OCI-LY7 (cell line): ENCODE measurements at regions not wholly inside any gene's neighbourhood (a gene's known extent, or its start where the extent isn't known, plus 50 kb on each side); places are given as distances from the start of the nearest gene placed in this dataset.

Source experiments
- BruUV-seq: library from RNA; stranded (reverse); fragments of 400-500 nt; replicated peaks from 2 replicates; lab custom pipeline; 2021; lab: Mats Ljungman, UMichigan
- CTCF ChIA-PET: fragments of 300-600 bp; sonication (Branson Sonifier 250); formaldehyde crosslinking; loops from one replicate; lab custom pipeline; 2022; ENCODE audit warnings: antibody characterized with exemption; ENCODE audit not compliant: unreplicated experiment; lab: Charles Lee
- POLR2A ChIA-PET: fragments of 300-600 bp; sonication (Branson Sonifier 250); formaldehyde crosslinking; loops from one replicate; lab custom pipeline; 2022; ENCODE audit warnings: antibody characterized with exemption; lab: Charles Lee
- DNase-seq: peaks from one replicate; pipeline ENCODE4 v3.0.0-alpha.2; 2015; ENCODE audit warnings: low spot score
- H2AFZ ChIP-seq: fragments of 200-600 bp; sonication (generic), shearing (Covaris generic); 2 replicates; pipeline ENCODE4 v1.6.1; 2014; ENCODE audit warnings: mild to moderate bottlenecking, antibody characterized with exemption, low read length, moderate library complexity
- H3K27ac ChIP-seq: fragments of 200-600 bp; sonication (generic); 2 replicates; pipeline ENCODE4 v1.5.1; 2014; ENCODE audit warnings: mixed run types, low read depth, mild to moderate bottlenecking, moderate library complexity, low read length, inconsistent platforms; ENCODE audit not compliant: poor library complexity, severe bottlenecking
- H3K36me3 ChIP-seq: fragments of 200-600 bp; sonication (generic); 2 replicates; pipeline ENCODE4 v1.6.1; 2014; ENCODE audit warnings: mild to moderate bottlenecking, antibody characterized with exemption, low read length, moderate library complexity, mixed read lengths; ENCODE audit not compliant: insufficient read depth
- H3K4me1 ChIP-seq: fragments of 200-600 bp; sonication (generic); 2 replicates; pipeline ENCODE4 v1.5.1; 2014; ENCODE audit warnings: mild to moderate bottlenecking, low read length; ENCODE audit not compliant: insufficient read depth, poor library complexity, severe bottlenecking
- H3K4me2 ChIP-seq: fragments of 200-600 bp; sonication (generic); 2 replicates; pipeline ENCODE4 v1.6.1; 2014; ENCODE audit warnings: mild to moderate bottlenecking, low read length
- H3K4me3 ChIP-seq: fragments of 200-600 bp; sonication (generic); 2 replicates; pipeline ENCODE4 v1.5.1; 2014; ENCODE audit warnings: mild to moderate bottlenecking, low read depth, low read length; ENCODE audit not compliant: poor library complexity, severe bottlenecking
- H3K79me2 ChIP-seq: fragments of 200-600 bp; sonication (generic); 2 replicates; pipeline ENCODE4 v1.6.1; 2016; ENCODE audit warnings: low read depth, mild to moderate bottlenecking, low read length, moderate library complexity, mixed read lengths; ENCODE audit not compliant: insufficient read depth
- H3K9me2 ChIP-seq: fragments of 200-600 bp; sonication (generic); 2 replicates; pipeline ENCODE4 v1.6.1; 2016; ENCODE audit warnings: mild to moderate bottlenecking, low read length, mixed read lengths; ENCODE audit not compliant: insufficient read depth
- H3K9me3 ChIP-seq: fragments of 200-600 bp; sonication (generic); 2 replicates; pipeline ENCODE4 v1.6.1; 2014; ENCODE audit warnings: mild to moderate bottlenecking, mixed run types, low read length, mixed read lengths
- H4K20me1 ChIP-seq: fragments of 200-600 bp; sonication (generic); 2 replicates; pipeline ENCODE4 v1.6.1; 2014; ENCODE audit warnings: mild to moderate bottlenecking, antibody characterized with exemption, low read length, moderate library complexity, mixed read lengths; ENCODE audit not compliant: insufficient read depth
- EZH2phosphoT487 ChIP-seq: fragments of 200-600 bp; sonication (generic); IDR thresholded peaks from 2 replicates; pipeline ENCODE4 v1.6.1; 2018; ENCODE audit warnings: low read depth, borderline replicate concordance, mild to moderate bottlenecking, mixed run types, antibody characterized with exemption, low read length, moderate library complexity, mixed read lengths
- intact Hi-C: fragments of 100-400 bp; cut with micrococcal nuclease; formaldehyde crosslinking; loops from one replicate; pipeline ENCODE4 v1.10.0; 2022; ENCODE audit not compliant: unreplicated experiment
- TF ChIP-seq, protein P1 (sequence below): fragments of 200-600 bp; sonication (generic); conservative IDR thresholded peaks from 2 replicates; pipeline ENCODE4 v1.5.1; 2014; ENCODE audit warnings: mild to moderate bottlenecking, antibody characterized with exemption, low read length, moderate library complexity, mixed read lengths

DNA sequence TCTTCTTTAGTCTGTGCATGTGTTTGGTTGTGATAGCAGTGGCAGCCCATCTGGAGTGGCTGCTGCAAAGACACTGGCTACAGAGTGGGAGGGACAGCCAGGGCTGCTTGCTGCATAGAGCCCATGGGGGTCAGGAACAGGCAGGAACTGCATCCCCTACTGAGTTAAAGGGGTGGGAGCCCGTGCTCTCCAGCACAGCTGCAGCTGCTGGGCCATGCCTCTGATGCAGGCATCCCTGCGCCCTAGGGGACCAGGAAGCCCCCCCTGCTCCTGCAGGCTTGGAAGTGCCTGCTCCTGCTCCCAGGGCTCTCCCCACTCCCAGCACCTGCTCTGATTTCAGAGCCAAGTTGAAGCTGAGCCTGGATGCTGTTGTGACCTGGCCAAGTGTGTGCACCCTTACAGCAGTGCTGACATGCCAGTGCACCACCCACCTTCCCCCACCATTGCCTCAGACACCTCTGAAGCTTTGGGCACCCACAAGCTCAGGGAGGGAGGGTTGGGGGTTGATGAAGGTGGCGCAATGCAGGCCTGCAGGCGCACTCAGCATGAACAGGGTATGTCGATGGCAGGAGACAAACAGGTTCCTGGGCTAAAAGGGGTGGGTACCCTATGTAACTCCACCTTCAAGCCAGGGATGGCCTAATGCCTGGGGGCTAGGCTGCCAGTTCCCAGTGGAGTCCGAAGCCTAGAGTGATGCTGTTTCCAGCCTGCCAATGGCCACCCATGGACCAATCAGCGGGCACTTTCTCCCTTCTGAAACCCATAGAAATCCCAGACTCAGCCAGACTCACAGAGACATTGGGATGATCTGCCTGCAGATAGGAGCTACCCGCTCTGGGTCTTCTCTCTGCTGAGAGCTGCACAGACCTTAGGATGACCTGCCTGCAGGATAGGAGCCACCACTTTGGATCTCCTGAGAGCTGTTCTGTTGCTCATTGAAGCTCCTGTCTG lies 919.9 kb upstream of the MIR17HG start:
- POLR2A ChIA-PET, result interaction anchor here (0.6 to 1.5 kb wide), 2 partner anchors 11 to 464 kb away, joined by 3 to 4 read pairs; no protein-coding TSS in a partner anchor
- TF ChIP-seq, protein P1, sequence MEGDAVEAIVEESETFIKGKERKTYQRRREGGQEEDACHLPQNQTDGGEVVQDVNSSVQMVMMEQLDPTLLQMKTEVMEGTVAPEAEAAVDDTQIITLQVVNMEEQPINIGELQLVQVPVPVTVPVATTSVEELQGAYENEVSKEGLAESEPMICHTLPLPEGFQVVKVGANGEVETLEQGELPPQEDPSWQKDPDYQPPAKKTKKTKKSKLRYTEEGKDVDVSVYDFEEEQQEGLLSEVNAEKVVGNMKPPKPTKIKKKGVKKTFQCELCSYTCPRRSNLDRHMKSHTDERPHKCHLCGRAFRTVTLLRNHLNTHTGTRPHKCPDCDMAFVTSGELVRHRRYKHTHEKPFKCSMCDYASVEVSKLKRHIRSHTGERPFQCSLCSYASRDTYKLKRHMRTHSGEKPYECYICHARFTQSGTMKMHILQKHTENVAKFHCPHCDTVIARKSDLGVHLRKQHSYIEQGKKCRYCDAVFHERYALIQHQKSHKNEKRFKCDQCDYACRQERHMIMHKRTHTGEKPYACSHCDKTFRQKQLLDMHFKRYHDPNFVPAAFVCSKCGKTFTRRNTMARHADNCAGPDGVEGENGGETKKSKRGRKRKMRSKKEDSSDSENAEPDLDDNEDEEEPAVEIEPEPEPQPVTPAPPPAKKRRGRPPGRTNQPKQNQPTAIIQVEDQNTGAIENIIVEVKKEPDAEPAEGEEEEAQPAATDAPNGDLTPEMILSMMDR, result no peak
- no peak for TF ChIP-seq EZH2phosphoT487
- H3K79me2 ChIP-seq, result no peaks in the 10 kb centered on the region; the same call in 1 of the 2 replicates
- DNase-seq, result no peak
- H3K27ac ChIP-seq, result no peak overlapping the region
- H3K36me3 ChIP-seq, result no peaks in the 10 kb centered on the region
- intact Hi-C loops, result no loop called here
- H3K9me3 ChIP-seq, result no peaks in the 10 kb centered on the region
- no peak overlapping the region for H2AFZ ChIP-seq
- H3K4me3 ChIP-seq, result no peak overlapping the region
- no TSS peak for BruUV-seq
- H4K20me1 ChIP-seq, result no peaks in the 10 kb centered on the region
- H3K4me2 ChIP-seq, result no peak overlapping the region
- CTCF ChIA-PET, result interaction anchor here (0.5 kb wide), 1 partner anchor 18 kb away, joined by 3 read pairs; no protein-coding TSS in a partner anchor
- H3K9me2 ChIP-seq, result no peaks in the 10 kb centered on the region
- H3K4me1 ChIP-seq, result no peaks in the 10 kb centered on the region

DNA sequence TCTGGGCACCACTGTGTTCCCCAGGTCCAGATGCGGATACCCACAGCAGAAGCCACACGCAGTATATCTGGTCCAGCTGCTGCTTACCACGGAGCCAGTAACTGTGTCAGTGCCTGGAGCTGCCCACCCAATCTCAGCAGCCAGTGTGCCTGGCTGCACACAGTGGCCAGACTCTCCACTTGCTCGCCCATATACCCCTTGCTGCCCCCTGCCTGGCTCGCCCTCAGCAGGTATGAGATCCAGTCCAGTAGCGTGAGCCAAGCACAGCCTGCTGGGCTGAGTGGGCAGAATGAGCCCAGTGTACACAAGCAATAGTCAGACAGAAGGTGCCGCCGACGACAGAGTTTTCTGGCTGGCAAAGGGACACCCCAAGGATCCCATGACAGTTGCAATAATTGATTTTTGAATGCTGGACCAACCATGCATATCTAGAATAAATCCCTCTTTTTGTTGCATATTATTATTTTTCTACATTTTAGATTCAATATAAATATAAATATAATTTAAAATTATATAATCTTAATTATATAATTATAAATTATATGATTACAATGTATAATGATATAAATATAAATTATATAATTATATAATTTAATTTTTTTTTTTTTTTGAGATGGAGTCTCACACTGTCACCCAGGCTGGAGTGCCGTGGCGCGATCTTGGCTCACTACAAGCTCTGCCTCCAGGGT lies 918.8 kb upstream of the MIR17HG start:
- no peak overlapping the region for H3K4me2 ChIP-seq
- H3K9me2 ChIP-seq, result no peaks in the 10 kb centered on the region
- ChIA-PET CTCF (no interaction called here), POLR2A (interaction anchor here (1.5 kb wide), 1 partner anchor 10 kb away, joined by 4 read pairs; no protein-coding TSS in a partner anchor)
- H3K27ac ChIP-seq, result no peak overlapping the region
- no peak overlapping the region for H2AFZ ChIP-seq
- no peaks in the 10 kb centered on the region; the same call in 1 of the 2 replicates for H3K79me2 ChIP-seq
- no TSS peak for BruUV-seq
- no peaks in the 10 kb centered on the region for H4K20me1 ChIP-seq
- H3K36me3 ChIP-seq, result no peaks in the 10 kb centered on the region
- H3K9me3 ChIP-seq, result no peaks in the 10 kb centered on the region
- no peak for DNase-seq
- intact Hi-C loops, result no loop called here
- H3K4me1 ChIP-seq, result no peaks in the 10 kb centered on the region
- H3K4me3 ChIP-seq, result no peak overlapping the region
- TF ChIP-seq, protein P1, result no peak
- TF ChIP-seq EZH2phosphoT487, result no peak
